IPS-15b (cell line): ENCODE measurements at regions not wholly inside any gene's neighbourhood (a gene's known extent, or its start where the extent isn't known, plus 50 kb on each side); places are given as distances from the start of the nearest gene placed in this dataset.

Experiments
- H3K27me3 ChIP-seq: one replicate; pipeline ENCODE4 v1.6.1; 2013; ENCODE audit warnings: low read length; ENCODE audit not compliant: control insufficient read depth, insufficient read depth
- H3K36me3 ChIP-seq: one replicate; pipeline ENCODE4 v1.6.1; 2013; ENCODE audit warnings: low read length; ENCODE audit not compliant: control insufficient read depth, insufficient read depth
- H3K4me1 ChIP-seq: one replicate; pipeline ENCODE4 v1.6.1; 2013; ENCODE audit warnings: mild to moderate bottlenecking, low read length; ENCODE audit not compliant: control insufficient read depth, insufficient read depth
- H3K4me3 ChIP-seq: one replicate; pipeline ENCODE4 v1.5.1; 2013; ENCODE audit warnings: low read depth, low read length
- H3K9ac ChIP-seq: one replicate; pipeline ENCODE4 v1.6.1; 2013; ENCODE audit warnings: low read depth, mild to moderate bottlenecking, low read length
- H3K9me3 ChIP-seq: one replicate; pipeline ENCODE4 v1.6.1; 2013; ENCODE audit warnings: mild to moderate bottlenecking, low read length; ENCODE audit not compliant: control insufficient read depth, insufficient read depth

GRCh38 chr21:34192646-34193285, 119.4 kb downstream of the MRPS6 start:
- peaks cover 2% of the 10 kb centered on the region for H3K36me3 ChIP-seq
- H3K9me3 ChIP-seq, result no peaks in the 10 kb centered on the region
- H3K27me3 ChIP-seq, result no peaks in the 10 kb centered on the region
- no peak overlapping the region for H3K9ac ChIP-seq
- no peak overlapping the region for H3K4me3 ChIP-seq
- peaks cover 10% of the 10 kb centered on the region for H3K4me1 ChIP-seq

DNA sequence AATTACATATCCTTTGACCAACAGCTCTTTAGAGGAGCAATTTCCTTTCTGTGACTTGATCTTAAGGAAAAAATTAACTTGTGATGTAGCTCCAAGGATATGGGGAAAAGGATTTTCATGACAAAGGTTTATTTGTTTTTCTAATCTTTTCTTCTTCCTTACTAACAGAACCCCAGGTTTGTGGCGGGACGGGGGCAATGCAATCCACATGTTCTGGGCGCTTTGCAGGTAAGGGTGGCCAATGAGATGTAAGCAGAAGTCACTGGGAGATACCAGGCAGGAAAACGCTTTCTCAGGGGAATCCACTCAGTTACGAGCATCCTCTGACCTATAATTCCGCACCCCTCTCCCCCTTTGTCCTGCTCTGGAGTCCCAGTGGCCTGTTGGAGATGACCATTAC, 122.0 kb downstream of the MRPS6 start:
- H3K9ac ChIP-seq, result no peak overlapping the region
- no peaks in the 10 kb centered on the region for H3K27me3 ChIP-seq
- H3K9me3 ChIP-seq, result no peaks in the 10 kb centered on the region
- H3K36me3 ChIP-seq, result no peaks in the 10 kb centered on the region
- H3K4me1 ChIP-seq, result peaks cover 12% of the 10 kb centered on the region
- no peak overlapping the region for H3K4me3 ChIP-seq

GRCh38 chr21:34196996-34197395, 123.6 kb downstream of the MRPS6 start:
- Histone ChIP-seq H3K4me1 (peaks cover 17% of the 10 kb centered on the region), H3K4me3 (no peak overlapping the region), H3K9me3 (no peaks in the 10 kb centered on the region)

GRCh38 chr21:34197561-34197960, 124.2 kb downstream of the MRPS6 start:
- Histone ChIP-seq H3K9ac (no peak overlapping the region), H3K27me3 (peaks cover 3% of the 10 kb centered on the region), H3K4me1 (peaks cover 17% of the 10 kb centered on the region)

More at GRCh38 chr21:34196996-34197395, 123.6 kb downstream of the MRPS6 start:
- Histone ChIP-seq H3K36me3 (no peaks in the 10 kb centered on the region), H3K27me3 (peaks cover 3% of the 10 kb centered on the region), H3K9ac (no peak overlapping the region)

DNA sequence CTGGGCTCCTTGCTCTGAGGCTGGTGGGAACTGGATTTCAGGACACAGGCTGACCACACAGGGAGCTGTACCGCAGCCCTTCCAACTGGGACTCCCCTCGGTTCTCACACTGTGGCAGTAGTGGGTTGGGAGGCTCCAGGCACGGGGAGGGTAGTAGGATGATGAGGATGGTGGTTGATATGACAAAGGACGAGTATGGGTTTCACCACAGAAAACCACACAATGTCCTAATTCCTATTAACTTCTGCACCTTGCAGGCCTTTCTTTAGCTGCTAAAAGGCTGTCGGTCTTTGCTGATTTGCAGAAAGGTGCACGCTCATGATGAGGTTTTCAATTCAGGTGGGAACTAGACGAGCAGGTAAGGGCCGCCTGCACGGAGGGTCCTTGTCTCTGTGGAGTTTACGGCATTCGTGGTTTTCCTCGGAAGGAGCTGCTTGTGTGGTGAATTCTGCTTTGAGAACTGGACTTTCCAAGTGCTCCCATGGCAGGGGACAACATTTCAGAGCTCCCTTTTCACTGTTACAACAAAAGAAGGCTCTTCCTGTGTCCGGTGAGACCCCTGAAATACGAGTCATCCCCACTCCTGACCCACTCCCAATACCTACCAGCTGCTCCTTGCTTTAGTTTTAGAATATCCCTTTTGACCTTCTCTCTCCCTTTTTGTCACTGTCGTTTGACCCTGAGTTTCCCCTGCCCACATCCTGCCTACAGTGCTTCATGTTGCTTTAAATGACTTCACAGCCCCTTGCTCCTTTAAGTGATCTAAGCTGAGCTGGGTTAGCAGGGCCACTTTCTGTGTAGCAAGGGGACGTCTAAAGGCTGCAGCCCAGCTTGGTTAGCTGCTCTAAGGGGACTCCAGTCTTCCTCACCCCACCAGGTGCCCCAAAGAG, 125.1 kb downstream of the MRPS6 start:
- H3K36me3 ChIP-seq, result no peaks in the 10 kb centered on the region
- H3K27me3 ChIP-seq, result peaks cover 3% of the 10 kb centered on the region
- no peaks in the 10 kb centered on the region for H3K9me3 ChIP-seq
- H3K4me1 ChIP-seq, result peaks cover 25% of the 10 kb centered on the region
- H3K4me3 ChIP-seq, result no peak overlapping the region
- H3K9ac ChIP-seq, result no peak overlapping the region

More at GRCh38 chr21:34197561-34197960, 124.2 kb downstream of the MRPS6 start:
- no peaks in the 10 kb centered on the region for H3K36me3 ChIP-seq
- H3K9me3 ChIP-seq, result no peaks in the 10 kb centered on the region
- no peak overlapping the region for H3K4me3 ChIP-seq

GRCh38 chr21:34199121-34199910, 125.9 kb downstream of the MRPS6 start:
- Histone ChIP-seq H3K36me3 (no peaks in the 10 kb centered on the region), H3K9ac (no peak overlapping the region), H3K4me1 (peaks cover 25% of the 10 kb centered on the region), H3K9me3 (no peaks in the 10 kb centered on the region), H3K4me3 (no peak overlapping the region), H3K27me3 (peaks cover 3% of the 10 kb centered on the region)

DNA sequence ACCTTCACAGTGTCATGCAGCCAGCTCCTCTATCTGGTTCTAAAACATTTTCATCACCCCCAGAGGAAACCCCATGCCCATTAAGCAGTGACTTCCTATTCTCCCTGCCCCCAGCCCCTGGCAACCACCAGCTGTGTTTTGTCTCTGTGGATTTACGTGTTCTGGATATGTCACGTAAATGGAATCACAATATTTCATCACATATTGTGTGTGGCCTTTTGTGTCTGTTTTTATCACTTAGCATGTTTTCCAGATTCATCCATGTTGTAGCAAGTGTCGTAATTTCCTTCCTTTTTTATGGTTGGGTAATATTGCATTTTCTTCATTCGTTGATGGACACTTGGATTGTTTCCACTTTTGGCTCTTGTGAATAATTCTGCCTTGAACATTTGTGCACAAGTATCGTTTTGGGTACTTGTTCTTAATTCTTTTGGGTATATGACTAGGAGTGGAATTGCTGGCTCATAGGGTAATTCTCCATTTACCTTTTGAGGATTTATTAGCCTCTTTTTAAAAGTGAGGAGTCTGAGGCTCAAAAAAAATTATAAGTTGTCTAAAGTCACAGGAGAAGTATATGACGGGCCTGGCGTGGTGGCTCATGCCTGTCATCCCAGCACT, 127.0 kb downstream of the MRPS6 start:
- Histone ChIP-seq H3K36me3 (no peaks in the 10 kb centered on the region), H3K4me3 (no peak overlapping the region), H3K27me3 (peaks cover 3% of the 10 kb centered on the region), H3K9me3 (no peaks in the 10 kb centered on the region), H3K9ac (no peak overlapping the region), H3K4me1 (peaks cover 23% of the 10 kb centered on the region)

DNA sequence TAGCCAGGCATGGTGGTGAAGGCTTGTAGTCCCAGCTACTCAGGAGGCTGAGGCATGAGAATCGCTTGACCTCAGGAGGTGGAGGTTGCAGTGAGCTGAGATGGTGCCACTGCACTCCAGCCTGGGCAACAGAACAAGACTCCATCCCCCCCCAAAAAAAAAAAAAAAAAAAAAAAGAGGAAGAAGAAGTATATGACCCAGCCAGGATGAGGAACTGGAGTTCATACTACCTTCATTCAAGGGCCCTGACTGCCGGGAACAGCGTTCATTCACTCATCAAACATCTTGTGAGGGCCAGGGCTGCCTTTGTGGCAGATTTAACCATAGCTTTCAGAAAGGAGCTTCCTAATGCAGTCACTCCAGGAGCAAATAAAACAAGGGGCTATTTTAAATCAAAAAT, 127.6 kb downstream of the MRPS6 start:
- peaks cover 3% of the 10 kb centered on the region for H3K27me3 ChIP-seq
- no peaks in the 10 kb centered on the region for H3K9me3 ChIP-seq
- H3K9ac ChIP-seq, result no peak overlapping the region
- H3K4me3 ChIP-seq, result peak overlapping the region; percentile 72
- peaks cover 20% of the 10 kb centered on the region for H3K4me1 ChIP-seq
- H3K36me3 ChIP-seq, result no peaks in the 10 kb centered on the region

DNA sequence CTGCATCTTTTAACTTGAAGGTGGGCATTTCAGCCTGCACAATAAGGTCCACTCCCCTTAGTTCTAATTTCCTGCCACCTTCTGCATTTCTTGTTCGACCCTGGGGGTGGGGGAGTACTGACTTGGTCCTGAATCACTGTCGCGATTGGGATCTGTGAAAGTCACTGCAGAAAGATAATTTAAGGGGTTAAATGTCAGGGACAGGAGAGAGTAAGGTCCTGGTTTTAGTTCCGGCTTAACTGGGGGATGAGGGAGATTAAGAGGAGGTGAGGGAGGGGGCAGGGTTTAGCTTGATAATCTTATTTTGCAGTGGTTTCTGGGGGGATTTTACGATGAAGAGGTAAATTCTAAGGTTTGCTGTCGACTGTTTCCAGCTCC, 128.1 kb downstream of the MRPS6 start:
- Histone ChIP-seq H3K27me3 (peaks cover 3% of the 10 kb centered on the region), H3K36me3 (no peaks in the 10 kb centered on the region), H3K4me1 (peaks cover 20% of the 10 kb centered on the region), H3K4me3 (peak overlapping the region; percentile 72), H3K9ac (peak overlapping the region; percentile 49), H3K9me3 (no peaks in the 10 kb centered on the region)

GRCh38 chr21:34202553-34203372, 129.4 kb downstream of the MRPS6 start:
- peak overlapping the region; percentile 72 for H3K4me3 ChIP-seq
- H3K27me3 ChIP-seq, result peaks cover 3% of the 10 kb centered on the region
- no peaks in the 10 kb centered on the region for H3K36me3 ChIP-seq
- peak overlapping the region; percentile 49 for H3K9ac ChIP-seq
- H3K4me1 ChIP-seq, result peaks cover 16% of the 10 kb centered on the region
- no peaks in the 10 kb centered on the region for H3K9me3 ChIP-seq
